Activated CD8-positive, alpha-beta T cell treated with anti-CD3 and anti-CD28 coated beads, Interleukin-2, amount 10 ng/mL, durations not matched to agents 7 days and 5 days (primary cell): ENCODE measurements at regions not wholly inside any gene's neighbourhood (a gene's known extent, or its start where the extent isn't known, plus 50 kb on each side); places are given as distances from the start of the nearest gene placed in this dataset.
"Not testable (repeated sequence)": the region's sequence is repeated elsewhere in the genome, so short reads cannot be mapped to it uniquely, and the experiment has no call there.

Experiments
- ATAC-seq: fragments of 150-1000 bp; cut with Tn5 transposase; one replicate; pipeline ENCODE4 v1.10.0; 2021; ENCODE audit warnings: moderate library complexity
- CTCF ChIA-PET: fragments of 350-600 bp; sonication (Branson Sonifier 250); formaldehyde crosslinking; loops from one replicate; lab custom pipeline; 2021; ENCODE audit warnings: antibody characterized with exemption; lab: Charles Lee
- POLR2A ChIA-PET: fragments of 350-600 bp; sonication (Branson Sonifier 250); formaldehyde crosslinking; loops from one replicate; lab custom pipeline; 2021; ENCODE audit warnings: antibody characterized with exemption; lab: Charles Lee
- DNase-seq: peaks from one replicate; pipeline ENCODE4 v3.0.0-alpha.2; 2020
- H3K27ac Mint-ChIP-seq: one replicate; pipeline ENCODE4 v1.8.0; 2021; ENCODE audit warnings: mild to moderate bottlenecking, mixed read lengths
- H3K27me3 Mint-ChIP-seq: one replicate; pipeline ENCODE4 v1.8.0; 2021; ENCODE audit warnings: low read depth, mixed read lengths
- H3K36me3 Mint-ChIP-seq: one replicate; pipeline ENCODE4 v1.8.0; 2021; ENCODE audit warnings: low read depth, mixed read lengths
- H3K4me1 Mint-ChIP-seq: one replicate; pipeline ENCODE4 v1.8.0; 2021; ENCODE audit warnings: low read depth, mixed read lengths
- H3K4me3 Mint-ChIP-seq: one replicate; pipeline ENCODE4 v1.8.0; 2021; ENCODE audit warnings: mild to moderate bottlenecking, mixed read lengths
- H3K9me3 Mint-ChIP-seq: one replicate; pipeline ENCODE4 v1.8.0; 2022; ENCODE audit warnings: mixed read lengths; ENCODE audit not compliant: insufficient read depth

GRCh38 chr13:62729746-62730145 is 1314.1 kb upstream of the PCDH20 start:
- CTCF ChIA-PET, H3K27me3 Mint-ChIP-seq, POLR2A ChIA-PET, ATAC-seq, H3K4me3 Mint-ChIP-seq, H3K36me3 Mint-ChIP-seq, H3K4me1 Mint-ChIP-seq, DNase-seq, H3K27ac Mint-ChIP-seq: not testable (repeated sequence)
- H3K9me3 Mint-ChIP-seq = peaks cover 25% of the 10 kb centered on the region

DNA sequence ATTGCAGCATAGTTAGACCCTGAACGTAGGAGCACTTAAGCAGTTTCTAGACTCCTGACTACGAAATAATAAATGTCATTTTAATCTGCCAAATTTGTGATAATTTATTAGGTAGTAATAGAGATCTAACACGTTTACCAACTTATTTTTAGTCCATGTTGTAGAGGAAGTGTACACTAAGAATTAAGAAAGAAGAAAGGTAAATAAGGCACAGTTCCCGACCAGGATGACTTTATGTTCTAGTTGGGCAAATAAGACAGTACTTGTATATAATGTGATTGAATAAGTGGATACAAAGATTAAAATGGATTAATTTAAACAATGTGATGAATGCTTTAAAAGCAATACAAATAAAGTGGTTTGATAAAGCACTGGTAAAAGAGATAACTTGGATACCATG is 1306.2 kb upstream of the PCDH20 start:
- Mint-ChIP-seq H3K36me3 (no peaks in the 10 kb centered on the region), H3K27ac (no peak overlapping the region), H3K27me3 (no peaks in the 10 kb centered on the region), H3K4me1 (no peaks in the 10 kb centered on the region), H3K9me3 (peaks cover 5% of the 10 kb centered on the region), H3K4me3 (no peak overlapping the region)
- DNase-seq (no peak), ATAC-seq (no peak)
- ChIA-PET CTCF (no interaction called here), POLR2A (no interaction called here)

DNA sequence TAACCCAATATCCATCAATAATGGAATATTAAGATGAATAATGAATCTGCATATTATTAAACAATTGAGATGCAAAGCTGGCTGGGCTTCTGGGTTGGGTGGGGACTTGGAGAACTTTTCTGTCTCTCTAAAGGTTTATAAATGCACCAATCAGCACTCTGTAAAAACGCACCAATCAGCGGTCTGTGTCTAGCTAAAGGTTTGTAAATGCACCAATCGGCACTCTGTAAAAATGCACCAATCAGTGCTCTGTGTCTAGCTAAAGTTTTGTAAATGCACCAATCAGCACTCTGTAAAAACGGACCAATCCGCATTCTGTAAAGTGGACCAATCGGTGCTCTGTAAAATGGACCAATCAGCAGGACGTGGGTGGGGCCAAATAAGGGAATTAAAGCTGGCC is 1296.3 kb upstream of the PCDH20 start:
- H3K27ac Mint-ChIP-seq, H3K4me1 Mint-ChIP-seq, H3K4me3 Mint-ChIP-seq, POLR2A ChIA-PET, H3K27me3 Mint-ChIP-seq, H3K36me3 Mint-ChIP-seq, DNase-seq, ATAC-seq: not testable (repeated sequence)
- CTCF ChIA-PET = interaction anchor here (0.6 kb wide), 1 partner anchor 67 kb away, joined by 3 read pairs; no protein-coding TSS in a partner anchor
- peaks cover 33% of the 10 kb centered on the region for H3K9me3 Mint-ChIP-seq

DNA sequence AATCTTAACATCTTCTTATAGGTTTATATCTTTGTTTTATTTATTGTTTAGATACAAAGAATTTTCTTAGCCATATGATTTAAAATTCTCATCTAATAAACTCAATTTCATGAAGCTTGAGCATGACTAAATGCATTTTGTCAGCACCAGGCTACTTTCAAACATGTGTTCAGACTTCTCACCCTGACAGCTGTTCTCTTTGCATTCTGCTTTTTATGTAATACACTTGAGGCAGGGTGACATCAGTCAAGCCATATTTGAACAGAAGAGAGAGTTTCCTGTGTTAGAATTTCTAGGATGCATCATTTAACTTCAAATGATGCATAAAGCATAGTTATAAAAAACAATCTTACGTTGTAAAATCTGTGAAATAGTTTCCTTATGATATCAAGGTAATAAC is 1295.1 kb upstream of the PCDH20 start:
- Mint-ChIP-seq H3K27ac (no peak overlapping the region), H3K4me1 (no peaks in the 10 kb centered on the region), H3K36me3 (no peaks in the 10 kb centered on the region), H3K4me3 (no peak overlapping the region), H3K27me3 (no peaks in the 10 kb centered on the region), H3K9me3 (peaks cover 30% of the 10 kb centered on the region)
- DNase-seq (no peak), ATAC-seq (no peak)
- ChIA-PET CTCF (no interaction called here), POLR2A (no interaction called here)

DNA sequence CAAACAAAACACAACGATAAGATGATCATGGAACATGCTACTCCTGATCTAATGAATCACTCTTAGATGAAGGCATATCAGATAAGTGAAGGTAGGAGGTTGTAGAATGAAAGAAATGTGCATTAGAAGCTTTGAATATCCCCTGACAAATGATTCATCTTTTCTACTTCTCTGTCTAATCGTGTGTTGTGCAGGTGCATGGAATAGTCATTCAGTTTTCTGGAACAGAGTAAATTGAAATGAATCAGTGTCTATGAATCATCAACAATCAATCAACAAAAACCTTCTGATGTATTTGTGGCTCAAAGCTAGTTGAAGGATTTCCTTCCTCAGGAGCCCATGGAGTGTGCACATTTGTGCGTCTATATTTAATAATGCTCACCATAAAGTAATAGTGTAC is 1290.4 kb upstream of the PCDH20 start:
- no peak for DNase-seq
- ChIA-PET CTCF (no interaction called here), POLR2A (no interaction called here)
- ATAC-seq = no peak
- Mint-ChIP-seq H3K36me3 (no peaks in the 10 kb centered on the region), H3K4me3 (no peak overlapping the region), H3K27me3 (no peaks in the 10 kb centered on the region), H3K4me1 (no peaks in the 10 kb centered on the region), H3K9me3 (peaks cover 28% of the 10 kb centered on the region), H3K27ac (no peak overlapping the region)

DNA sequence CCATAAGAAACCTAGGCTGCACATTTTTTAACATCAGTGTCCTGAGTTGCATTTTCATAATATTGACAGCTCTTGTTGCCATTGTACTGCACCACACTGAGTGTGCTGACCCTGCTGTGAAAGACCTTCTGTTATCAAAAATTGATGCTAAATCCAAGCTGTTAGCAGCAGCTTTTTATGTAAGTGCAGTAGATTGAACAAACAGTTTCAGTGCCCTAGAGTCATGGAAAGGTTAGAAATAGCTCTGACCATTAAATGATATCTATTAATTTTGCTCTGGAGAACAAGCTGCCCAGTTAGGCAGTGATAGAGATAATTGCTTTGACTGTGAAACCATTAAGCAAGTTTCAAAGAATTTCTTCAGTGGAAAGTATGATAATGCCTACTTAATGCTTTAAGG is 1289.2 kb upstream of the PCDH20 start:
- Mint-ChIP-seq H3K36me3 (no peaks in the 10 kb centered on the region), H3K9me3 (peaks cover 24% of the 10 kb centered on the region), H3K4me3 (no peak overlapping the region), H3K4me1 (no peaks in the 10 kb centered on the region), H3K27ac (no peak overlapping the region), H3K27me3 (no peaks in the 10 kb centered on the region)
- ATAC-seq = no peak
- CTCF ChIA-PET = no interaction called here
- no peak for DNase-seq
- POLR2A ChIA-PET = no interaction called here

DNA sequence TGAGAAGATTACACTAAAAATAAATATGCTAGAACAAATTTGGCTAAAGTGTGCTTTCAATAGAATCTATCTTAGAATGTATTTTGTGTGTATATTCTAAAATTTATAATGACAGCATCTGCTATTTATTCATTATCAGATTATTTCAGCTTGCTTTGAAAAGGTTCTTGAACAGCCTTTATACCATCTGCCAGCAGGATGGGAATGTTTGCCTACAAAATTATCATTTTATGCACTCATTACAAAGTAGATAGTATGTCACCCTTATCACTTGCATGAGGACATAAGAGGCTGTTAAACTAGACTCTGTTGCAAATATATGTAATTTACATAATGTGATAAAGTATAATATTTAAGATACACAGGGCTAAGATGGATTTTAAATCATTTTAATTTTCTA is 1286.9 kb upstream of the PCDH20 start:
- ChIA-PET CTCF (no interaction called here), POLR2A (no interaction called here)
- Mint-ChIP-seq H3K4me1 (no peaks in the 10 kb centered on the region), H3K27ac (no peak overlapping the region), H3K9me3 (peaks cover 13% of the 10 kb centered on the region), H3K4me3 (no peak overlapping the region), H3K27me3 (no peaks in the 10 kb centered on the region), H3K36me3 (no peaks in the 10 kb centered on the region)
- ATAC-seq (no peak), DNase-seq (no peak)

GRCh38 chr13:62697701-62698100 is 1282.1 kb upstream of the PCDH20 start:
- Mint-ChIP-seq H3K36me3 (no peaks in the 10 kb centered on the region), H3K9me3 (peaks cover 10% of the 10 kb centered on the region), H3K4me3 (no peak overlapping the region), H3K4me1 (no peaks in the 10 kb centered on the region), H3K27me3 (no peaks in the 10 kb centered on the region), H3K27ac (no peak overlapping the region)
- DNase-seq = no peak
- ChIA-PET POLR2A (no interaction called here), CTCF (no interaction called here)
- ATAC-seq = no peak

- H3K9me3 Mint-ChIP-seq = peaks cover 16% of the 10 kb centered on the region
- ATAC-seq (no peak), DNase-seq (no peak)
- no peaks in the 10 kb centered on the region for H3K4me1 Mint-ChIP-seq
- no peaks in the 10 kb centered on the region for H3K36me3 Mint-ChIP-seq
- H3K27ac Mint-ChIP-seq = no peak overlapping the region
- POLR2A ChIA-PET = no interaction called here
- CTCF ChIA-PET = no interaction called here
- H3K4me3 Mint-ChIP-seq = no peak overlapping the region
- no peaks in the 10 kb centered on the region for H3K27me3 Mint-ChIP-seq
Observed at GRCh38 chr13:62696490-62696889, 1280.8 kb upstream of the PCDH20 start.

- no peak for DNase-seq
- H3K4me3 Mint-ChIP-seq = no peak overlapping the region
- no peak for ATAC-seq
- ChIA-PET POLR2A (no interaction called here), CTCF (no interaction called here)
- no peak overlapping the region for H3K27ac Mint-ChIP-seq
- H3K4me1 Mint-ChIP-seq = no peaks in the 10 kb centered on the region
- H3K36me3 Mint-ChIP-seq = no peaks in the 10 kb centered on the region
- H3K9me3 Mint-ChIP-seq = peaks cover 7% of the 10 kb centered on the region
- H3K27me3 Mint-ChIP-seq = no peaks in the 10 kb centered on the region
Observed at GRCh38 chr13:62687732-62688131, 1272.1 kb upstream of the PCDH20 start.

- H3K36me3 Mint-ChIP-seq = no peaks in the 10 kb centered on the region
- POLR2A ChIA-PET = no interaction called here
- no peak overlapping the region for H3K27ac Mint-ChIP-seq
- no peaks in the 10 kb centered on the region for H3K4me1 Mint-ChIP-seq
- ATAC-seq = no peak
- CTCF ChIA-PET = no interaction called here
- H3K4me3 Mint-ChIP-seq = no peak overlapping the region
- H3K9me3 Mint-ChIP-seq = peaks cover 10% of the 10 kb centered on the region
- H3K27me3 Mint-ChIP-seq = no peaks in the 10 kb centered on the region
- no peak for DNase-seq
Observed at GRCh38 chr13:62684359-62684758, 1268.7 kb upstream of the PCDH20 start.

DNA sequence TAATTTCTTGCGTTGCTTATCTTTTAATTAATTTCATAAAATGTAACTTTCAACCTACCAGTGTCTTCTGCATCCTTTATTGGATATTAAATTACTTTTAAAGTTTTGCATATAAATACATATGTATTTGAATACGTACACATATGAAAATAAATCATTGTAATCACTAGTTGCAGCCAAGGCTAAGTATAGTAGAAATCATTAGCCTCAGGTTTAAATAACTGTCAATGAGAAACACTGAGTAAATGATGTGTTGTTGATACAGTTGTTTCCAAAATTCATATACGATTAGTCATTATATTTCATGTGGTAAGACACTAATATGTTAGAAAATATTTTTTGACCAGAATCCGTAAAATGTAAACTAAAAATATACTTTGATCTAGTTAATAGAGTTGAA is 1267.1 kb upstream of the PCDH20 start:
- no peak for ATAC-seq
- Mint-ChIP-seq H3K27ac (no peak overlapping the region), H3K4me1 (no peaks in the 10 kb centered on the region), H3K9me3 (peaks cover 17% of the 10 kb centered on the region), H3K4me3 (no peak overlapping the region), H3K36me3 (no peaks in the 10 kb centered on the region), H3K27me3 (no peaks in the 10 kb centered on the region)
- CTCF ChIA-PET = no interaction called here
- POLR2A ChIA-PET = no interaction called here
- DNase-seq = no peak

GRCh38 chr13:62678039-62678438 is 1262.4 kb upstream of the PCDH20 start:
- Mint-ChIP-seq H3K4me3 (no peak overlapping the region), H3K27ac (no peak overlapping the region), H3K36me3 (no peaks in the 10 kb centered on the region), H3K9me3 (peaks cover 25% of the 10 kb centered on the region), H3K4me1 (no peaks in the 10 kb centered on the region), H3K27me3 (no peaks in the 10 kb centered on the region)
- POLR2A ChIA-PET = no interaction called here
- CTCF ChIA-PET = no interaction called here
- ATAC-seq = no peak
- no peak for DNase-seq
